Posterior vena cava (tissue), 2 donors: ENCODE measurements at regions not wholly inside any gene's neighbourhood (a gene's known extent, or its start where the extent isn't known, plus 50 kb on each side); places are given as distances from the start of the nearest gene placed in this dataset.
"Not testable (repeated sequence)": the region's sequence is repeated elsewhere in the genome, so short reads cannot be mapped to it uniquely, and the experiment has no call there.

ENCODE experiments used
- DNase-seq: peaks from one replicate; pipeline ENCODE4 v3.0.0-alpha.2; 2020; ENCODE audit warnings: low spot score
- intact Hi-C, 2 donors: fragments of 100-400 bp; cut with DNase I; formaldehyde crosslinking; loops; one replicate each; pipeline versions ENCODE4 v1.14.1 to v1.14.2; 2022 to 2023
- donor health status: DM: yes; HTN: yes; CAD: no.
- donor health status: DM: yes; HTN: yes; CAD: no.

DNA sequence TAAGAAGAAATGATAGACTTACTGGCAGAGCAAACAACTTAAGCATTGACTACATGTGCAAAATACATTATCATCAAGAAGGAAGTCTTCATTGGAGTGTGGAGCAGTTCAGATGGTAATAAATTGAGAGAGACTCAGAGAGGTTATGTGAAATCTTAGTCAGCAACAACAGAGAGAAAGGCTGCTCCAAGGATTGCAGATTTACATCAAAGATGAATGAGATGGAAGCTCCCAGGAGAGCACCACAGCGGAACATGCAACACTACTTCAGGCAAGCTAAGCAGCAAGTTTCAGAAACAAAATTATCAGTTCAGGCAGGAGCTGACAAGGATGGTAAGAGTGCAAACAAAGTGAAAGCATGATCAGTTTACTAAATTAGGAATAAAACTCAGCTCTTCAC is 882.3 kb downstream of the LRFN5 start:
- intact Hi-C loops, result no loop called here

GRCh38 chr14:42482345-42482971 is 875.8 kb downstream of the LRFN5 start:
- DNase-seq, intact Hi-C loops: not testable (repeated sequence)

More for the DNA sequence above, 882.3 kb downstream of the LRFN5 start:
- no peak for DNase-seq

- DNase-seq, intact Hi-C loops: not testable (repeated sequence)
Measured at GRCh38 chr14:42481714-42482113, 875.0 kb downstream of the LRFN5 start.

- intact Hi-C loops, result no loop called here
- DNase-seq, result no peak
Measured at GRCh38 chr14:42480255-42480654, 873.6 kb downstream of the LRFN5 start.

- intact Hi-C loops, result no loop called here
- no peak for DNase-seq
Measured at GRCh38 chr14:42475289-42475688, 868.6 kb downstream of the LRFN5 start.

- intact Hi-C loops, result no loop called here
- no peak for DNase-seq
Measured at GRCh38 chr14:42470427-42470719, 863.7 kb downstream of the LRFN5 start.

- intact Hi-C loops, result no loop called here
- DNase-seq, result no peak
Measured at GRCh38 chr14:42469637-42470426, 863.2 kb downstream of the LRFN5 start.

DNA sequence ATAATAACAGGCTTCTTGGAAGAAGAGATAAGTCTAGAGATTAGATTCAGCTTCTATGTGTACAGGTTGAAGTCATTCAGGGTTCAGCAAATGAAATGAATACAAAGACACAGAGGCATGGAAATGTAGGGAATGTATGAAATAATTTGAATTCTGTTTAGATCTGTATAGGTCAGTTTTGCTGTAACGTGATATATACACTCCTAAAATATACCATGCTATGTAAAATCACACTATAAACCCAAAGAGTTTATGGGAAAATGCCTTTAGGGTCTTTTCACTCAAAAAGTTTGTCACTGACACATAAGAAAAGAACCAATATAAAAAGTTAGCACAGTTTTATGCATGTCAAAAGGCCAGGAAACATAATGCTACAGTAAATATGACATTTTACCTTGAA is 854.0 kb downstream of the LRFN5 start:
- intact Hi-C loops, result no loop called here
- no peak for DNase-seq

DNA sequence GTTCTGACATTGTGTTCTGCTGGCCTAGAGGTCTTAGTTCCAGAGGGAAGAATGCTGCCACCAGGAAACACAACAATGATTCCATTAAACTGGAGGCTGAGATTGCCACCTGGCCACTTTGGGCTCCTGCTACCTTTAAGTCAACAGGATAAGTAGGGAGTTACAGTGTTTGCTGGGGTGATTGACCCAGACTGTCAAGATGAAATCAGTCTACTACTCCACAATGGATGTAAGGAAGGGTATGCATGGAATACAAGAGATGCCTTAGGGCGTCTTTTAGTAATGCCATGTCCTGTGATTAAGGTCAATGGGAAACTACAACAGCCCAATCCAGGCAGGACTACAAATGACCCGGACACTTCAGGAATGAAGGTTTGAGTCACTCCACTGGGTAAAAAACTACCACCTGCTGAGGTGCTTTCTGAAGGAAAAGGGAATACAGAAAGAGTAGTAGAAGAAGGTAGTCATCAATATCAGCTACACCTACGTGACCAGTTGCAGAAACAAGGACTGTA is 852.6 kb downstream of the LRFN5 start:
- intact Hi-C loops, result loop anchor here in 1 of 2 donors (5.0 kb wide), 1 partner anchor 1233 kb away; no protein-coding TSS in a partner anchor
- no peak for DNase-seq

- DNase-seq, result no peak
- intact Hi-C loops, result no loop called here
Measured at GRCh38 chr14:42441615-42442014, 834.9 kb downstream of the LRFN5 start.

DNA sequence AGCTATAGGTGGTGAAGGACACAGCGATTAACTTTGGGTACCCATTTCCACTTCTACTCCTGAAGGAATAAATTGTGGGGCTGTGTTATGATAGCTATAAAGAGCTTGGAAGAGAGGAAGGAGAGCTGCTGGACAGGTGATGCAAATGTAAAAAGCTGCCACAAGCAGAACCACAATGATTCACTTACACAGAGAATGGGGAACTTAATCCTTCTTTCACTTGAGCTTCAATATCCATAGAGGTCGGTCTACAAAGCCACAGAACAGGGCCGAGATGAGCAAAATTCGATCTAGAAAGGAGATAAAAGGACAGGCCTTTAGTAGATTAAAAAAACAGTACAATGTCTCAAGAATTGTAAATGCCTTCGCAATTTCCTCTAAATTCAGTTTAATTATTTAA is 831.1 kb downstream of the LRFN5 start:
- intact Hi-C loops, result no loop called here
- DNase-seq, result no peak

DNA sequence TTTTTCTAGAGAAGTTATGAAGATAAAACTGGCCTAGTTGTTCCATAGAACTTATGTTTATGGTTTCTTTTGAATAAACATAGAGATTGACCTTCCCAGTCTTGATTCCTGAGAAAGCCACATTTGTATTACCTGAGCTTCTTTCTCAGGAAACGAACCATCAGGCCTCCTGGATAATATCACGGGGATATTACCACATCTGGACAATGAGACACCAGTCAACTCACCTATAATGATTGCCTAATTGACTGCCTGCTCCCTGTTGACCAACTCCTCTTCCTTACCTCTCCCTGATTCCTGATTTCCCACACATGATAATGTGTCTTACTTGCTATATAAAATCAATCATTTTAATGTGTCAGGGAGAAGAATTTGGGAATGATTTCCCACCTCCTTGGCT is 822.7 kb downstream of the LRFN5 start:
- intact Hi-C loops, result no loop called here
- DNase-seq, result no peak

GRCh38 chr14:42428996-42429395 is 822.3 kb downstream of the LRFN5 start:
- DNase-seq, result no peak
- intact Hi-C loops, result no loop called here

GRCh38 chr14:42424501-42424900 is 817.8 kb downstream of the LRFN5 start:
- no peak for DNase-seq
- intact Hi-C loops, result no loop called here

DNA sequence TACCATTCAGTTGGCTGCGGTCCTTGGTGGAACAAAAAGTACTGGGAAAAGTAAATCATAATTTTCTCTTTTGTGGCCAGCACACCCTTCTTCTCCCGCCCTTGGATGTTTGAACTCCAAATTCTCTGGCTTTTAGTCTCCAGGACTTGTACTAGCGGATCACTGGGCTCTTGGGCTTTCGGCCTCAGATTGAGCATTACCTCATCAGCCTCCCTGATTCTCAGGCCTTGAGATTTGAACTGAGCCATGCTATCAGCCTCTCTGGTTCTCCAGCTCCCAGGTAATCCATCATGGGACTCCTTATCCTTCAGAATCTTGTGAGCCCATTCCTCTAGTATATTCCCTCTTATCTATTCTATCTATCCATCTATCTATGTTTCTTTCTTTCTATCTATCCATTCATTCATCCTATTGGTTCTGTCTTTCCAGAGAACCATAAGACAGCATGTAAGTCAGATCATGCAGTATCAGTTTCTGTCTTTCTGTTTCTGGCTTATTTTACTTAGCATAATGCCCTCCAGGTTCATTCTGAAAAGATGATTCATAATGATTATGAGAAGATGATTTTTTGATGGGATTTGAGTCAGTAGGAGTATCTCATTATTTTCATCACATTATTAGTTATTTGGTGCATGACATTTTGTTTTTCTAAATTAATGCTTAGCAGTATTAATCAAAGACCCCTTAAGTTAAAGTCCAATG is 814.9 kb downstream of the LRFN5 start:
- intact Hi-C loops, result no loop called here

DNA sequence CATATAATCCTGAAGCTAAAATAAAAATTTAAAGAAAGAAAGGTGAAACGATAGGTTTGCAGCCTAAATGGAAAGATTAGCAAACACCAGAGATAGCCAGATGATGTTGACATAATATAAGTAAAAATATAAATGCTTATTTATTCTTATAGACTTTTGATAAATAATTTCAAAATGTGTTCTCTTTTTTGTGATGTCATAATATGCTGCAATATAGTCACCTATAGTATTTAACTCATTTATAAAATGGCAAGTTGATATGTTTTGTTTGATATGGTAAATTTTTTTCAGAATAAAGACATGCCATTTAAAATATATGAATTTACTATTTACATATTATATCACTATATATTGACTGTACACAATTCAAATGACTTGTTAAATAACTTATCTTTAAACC is 813.4 kb downstream of the LRFN5 start:
- intact Hi-C loops, result no loop called here
- no peak for DNase-seq

More for the DNA sequence above, 814.9 kb downstream of the LRFN5 start:
- no peak for DNase-seq

GRCh38 chr14:42407153-42407552 is 800.5 kb downstream of the LRFN5 start:
- DNase-seq, result no peak
- intact Hi-C loops, result no loop called here

GRCh38 chr14:42391146-42391834 is 784.6 kb downstream of the LRFN5 start:
- intact Hi-C loops, result no loop called here
- no peak for DNase-seq

DNA sequence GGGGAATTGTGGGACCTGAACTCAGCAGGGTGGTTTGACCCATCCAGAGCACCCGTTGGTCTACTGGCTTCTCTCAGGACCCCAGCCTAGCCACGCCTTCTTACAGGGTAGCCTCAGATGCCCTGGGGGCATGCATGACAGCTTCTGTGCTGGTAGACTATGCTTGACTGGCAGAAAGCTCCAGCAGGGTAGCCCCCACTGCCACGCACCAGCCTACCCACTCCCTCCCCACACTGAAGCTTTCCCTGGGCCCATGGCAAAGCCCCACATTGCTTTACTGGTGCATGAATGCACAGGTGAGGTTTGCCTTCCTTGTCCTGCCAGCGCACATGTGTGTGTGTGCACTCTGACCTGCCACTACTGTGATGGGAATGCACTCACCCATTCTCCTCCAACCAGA is 772.2 kb downstream of the LRFN5 start:
- no peak for DNase-seq
- intact Hi-C loops, result no loop called here

DNA sequence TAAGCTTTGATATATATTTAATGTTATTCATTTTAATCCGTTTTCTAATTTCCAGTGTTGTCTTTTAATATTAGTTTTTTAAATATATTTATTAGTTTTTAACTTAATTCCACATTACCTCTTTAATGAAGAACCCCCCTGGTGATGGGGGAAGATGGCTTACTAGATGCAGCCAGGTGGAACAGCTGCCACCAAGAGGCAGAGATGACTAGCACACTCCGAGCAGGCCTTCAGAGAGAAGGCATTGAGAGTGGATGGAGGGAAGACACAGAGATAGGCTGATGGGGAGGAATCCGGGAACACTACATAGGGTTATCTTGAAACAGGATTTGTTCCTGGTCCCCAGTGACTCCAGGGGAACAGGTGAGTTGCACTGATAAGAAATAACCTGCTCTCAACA is 771.6 kb downstream of the LRFN5 start:
- intact Hi-C loops, result no loop called here
- no peak for DNase-seq
